ENCODE measurements at regions not wholly inside any gene's neighbourhood (a gene's known extent, or its start where the extent isn't known, plus 50 kb on each side); places are given as distances from the start of the nearest gene placed in this dataset.
A peak's percentile ranks its signal among the peaks of the same experiment; 100 is the strongest.

DNA sequence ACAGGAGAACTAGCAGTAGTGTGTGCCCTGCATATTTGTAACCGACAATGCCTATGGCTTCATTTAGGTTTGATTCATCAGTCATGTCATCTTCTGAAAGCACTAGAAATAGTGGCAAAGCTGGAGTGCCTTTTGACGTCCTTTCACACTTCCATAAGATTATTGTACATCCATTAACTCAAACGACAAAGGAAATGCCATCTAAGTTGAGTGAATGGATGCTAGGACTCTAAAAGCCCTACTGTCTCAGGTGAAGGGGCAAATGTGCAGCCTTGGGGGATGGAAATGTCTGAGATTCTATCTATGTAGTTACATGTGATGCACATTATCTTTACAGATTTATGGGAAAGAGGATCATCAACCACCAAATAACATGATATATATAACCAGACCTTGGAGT is 1473.6 kb downstream of the STIM2 start:
- no peak overlapping the region for H3K9ac ChIP-seq
- no peaks in the 10 kb centered on the region for H3K36me3 ChIP-seq (ENCODE audit: low read depth)
- H4K20me1 ChIP-seq (ENCODE audit: insufficient read depth): no peaks in the 10 kb centered on the region
- no peak overlapping the region for H3K4me2 ChIP-seq (ENCODE audit: unreplicated experiment)
- DNase-seq: no peak
- no peaks in the 10 kb centered on the region for H3K79me2 ChIP-seq (ENCODE audit: insufficient read depth)
- H3F3A ChIP-seq (ENCODE audit: insufficient read depth): no peaks in the 10 kb centered on the region
- no peaks in the 10 kb centered on the region for H3K27me3 ChIP-seq (replicated peaks; ENCODE audit: insufficient read depth)
- no peak overlapping the region for H3K4me3 ChIP-seq
- H2AFZ ChIP-seq: 0 out of 2 replicates have a peak overlapping the region, but pooled peaks have one; percentile 3
- H3K9me3 ChIP-seq (ENCODE audit: low read depth): no peaks in the 10 kb centered on the region
- no peaks in the 10 kb centered on the region for H3K4me1 ChIP-seq (ENCODE audit: insufficient read depth)
- no peak overlapping the region for H3K27ac ChIP-seq
- in situ Hi-C loops (cut with MboI): no loop called here
- WGBS, 2 experiments (ENCODE audit: low coverage in 1 of 2, low lambda C conversion rate in 2 of 2, missing lambda C conversion rate in 2 of 2): 24 to 34% methylated on average over 3 of the region's 3 CpGs
- no peaks in the 10 kb centered on the region for H3K9me2 ChIP-seq (ENCODE audit: insufficient read depth)
- TF ChIP-seq EZH2 (IDR thresholded peaks at IDR 0.05; ENCODE audit: insufficient read depth, poor library complexity, severe bottlenecking) (no peak), EZH2phosphoT487 (IDR thresholded peaks at IDR 0.05; ENCODE audit: insufficient read depth, low read depth) (no peak)

DNA sequence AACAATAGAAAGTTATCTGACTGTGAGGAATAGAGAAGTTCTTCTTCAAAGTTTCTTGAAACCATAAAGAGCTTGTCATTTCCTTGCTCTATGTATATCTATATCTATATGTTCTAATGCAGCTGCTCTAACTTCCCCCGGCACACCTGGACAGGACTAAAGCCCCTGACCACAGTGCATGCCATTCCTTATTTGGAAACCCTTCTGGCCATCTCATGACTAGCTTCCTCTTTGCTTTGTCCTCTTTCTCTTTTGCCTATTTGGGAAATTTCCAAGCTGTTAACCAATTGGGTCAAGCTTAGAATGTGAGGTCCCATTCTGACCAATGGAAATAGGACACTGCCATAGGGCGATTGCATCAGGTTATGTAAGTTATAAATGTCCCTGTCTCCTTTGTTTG is 1481.1 kb downstream of the STIM2 start:
- Histone ChIP-seq H2AFZ (no peak overlapping the region), H3K36me3 (ENCODE audit: low read depth) (no peaks in the 10 kb centered on the region)
- in situ Hi-C loops (cut with MboI): no loop called here

DNA sequence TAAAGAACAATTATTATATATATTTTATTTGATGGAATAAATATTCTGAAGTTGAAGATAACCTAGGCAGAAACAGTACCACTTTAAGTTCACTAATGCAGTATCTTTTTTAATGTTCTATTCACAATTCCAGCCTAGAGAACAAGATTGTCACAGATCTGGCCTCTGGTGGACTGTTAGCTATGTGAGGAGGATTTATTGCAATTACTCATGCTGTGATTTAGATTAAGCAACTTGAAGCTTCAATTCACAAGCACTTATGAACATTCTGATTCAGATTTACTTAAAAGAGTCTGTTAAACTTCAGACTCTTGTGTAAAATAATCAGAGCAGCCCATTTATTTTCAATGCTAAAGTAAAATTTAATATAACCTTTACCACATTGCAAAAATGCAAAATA is 1489.8 kb downstream of the STIM2 start:
- no peaks in the 10 kb centered on the region for H4K20me1 ChIP-seq (ENCODE audit: insufficient read depth)
- H3K9me3 ChIP-seq (ENCODE audit: low read depth): no peaks in the 10 kb centered on the region
- no peaks in the 10 kb centered on the region for H3K27me3 ChIP-seq (replicated peaks; ENCODE audit: insufficient read depth)
- H3K4me2 ChIP-seq (ENCODE audit: unreplicated experiment): peak overlapping the region; percentile 6
- no peaks in the 10 kb centered on the region for H3K79me2 ChIP-seq (ENCODE audit: insufficient read depth)
- H3K27ac ChIP-seq: no peak overlapping the region
- DNase-seq: peak; percentile 74
- H3K36me3 ChIP-seq (ENCODE audit: low read depth): no peaks in the 10 kb centered on the region
- H3K4me3 ChIP-seq: no peak overlapping the region
- no peak for TF ChIP-seq EZH2phosphoT487 (IDR thresholded peaks at IDR 0.05; ENCODE audit: insufficient read depth, low read depth)
- no peak for TF ChIP-seq EZH2 (IDR thresholded peaks at IDR 0.05; ENCODE audit: insufficient read depth, poor library complexity, severe bottlenecking)
- H3K9me2 ChIP-seq (ENCODE audit: insufficient read depth): no peaks in the 10 kb centered on the region
- H3F3A ChIP-seq (ENCODE audit: insufficient read depth): 0 out of 2 replicates have a peak, but pooled peaks cover 7% of the 10 kb centered on the region
- peaks cover 17% of the 10 kb centered on the region for H3K4me1 ChIP-seq (ENCODE audit: insufficient read depth)
- H2AFZ ChIP-seq: no peak overlapping the region
- in situ Hi-C loops (cut with MboI): no loop called here
- H3K9ac ChIP-seq: no peak overlapping the region

More for the DNA sequence above, 1481.1 kb downstream of the STIM2 start:
- no peaks in the 10 kb centered on the region for H3F3A ChIP-seq (ENCODE audit: insufficient read depth)
- no peak for TF ChIP-seq EZH2phosphoT487 (IDR thresholded peaks at IDR 0.05; ENCODE audit: insufficient read depth, low read depth)
- no peak for TF ChIP-seq EZH2 (IDR thresholded peaks at IDR 0.05; ENCODE audit: insufficient read depth, poor library complexity, severe bottlenecking)
- H3K4me3 ChIP-seq: no peak overlapping the region
- H3K9me2 ChIP-seq (ENCODE audit: insufficient read depth): no peaks in the 10 kb centered on the region
- H3K4me2 ChIP-seq (ENCODE audit: unreplicated experiment): no peak overlapping the region
- H3K4me1 ChIP-seq (ENCODE audit: insufficient read depth): no peaks in the 10 kb centered on the region
- H3K27ac ChIP-seq: no peak overlapping the region
- no peaks in the 10 kb centered on the region for H4K20me1 ChIP-seq (ENCODE audit: insufficient read depth)
- DNase-seq: no peak
- H3K79me2 ChIP-seq (ENCODE audit: insufficient read depth): no peaks in the 10 kb centered on the region
- H3K9me3 ChIP-seq (ENCODE audit: low read depth): no peaks in the 10 kb centered on the region
- no peaks in the 10 kb centered on the region for H3K27me3 ChIP-seq (replicated peaks; ENCODE audit: insufficient read depth)
- H3K9ac ChIP-seq: no peak overlapping the region
- 17 to 29% methylated on average over 2 of the region's 2 CpGs for WGBS, 2 experiments (ENCODE audit: low coverage in 1 of 2, low lambda C conversion rate in 2 of 2, missing lambda C conversion rate in 2 of 2)

DNA sequence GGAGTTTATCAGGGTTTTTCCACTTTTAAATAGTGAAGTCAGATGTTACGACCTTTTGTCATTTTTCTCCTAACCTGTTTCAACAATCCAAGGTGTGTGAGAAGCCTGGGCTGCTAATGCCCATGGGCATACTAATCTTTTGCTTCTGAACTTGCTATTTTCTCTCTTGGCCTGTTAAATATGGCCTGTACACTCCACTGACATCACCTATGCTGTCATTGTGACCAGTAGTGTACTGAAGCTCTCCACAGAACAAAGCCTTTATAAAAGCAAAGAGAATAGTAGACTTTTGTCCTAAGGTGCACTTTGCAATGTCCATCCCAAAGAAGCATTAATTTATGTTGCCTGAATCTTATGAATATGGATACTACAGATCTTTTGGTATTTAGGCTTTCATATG is 1490.5 kb downstream of the STIM2 start:
- no peak for DNase-seq
- Histone ChIP-seq H3K9me2 (ENCODE audit: insufficient read depth) (no peaks in the 10 kb centered on the region), H3F3A (ENCODE audit: insufficient read depth) (0 out of 2 replicates have a peak, but pooled peaks cover 7% of the 10 kb centered on the region), H3K9me3 (ENCODE audit: low read depth) (no peaks in the 10 kb centered on the region), H3K9ac (no peak overlapping the region), H4K20me1 (ENCODE audit: insufficient read depth) (no peaks in the 10 kb centered on the region), H3K27me3 (replicated peaks; ENCODE audit: insufficient read depth) (no peaks in the 10 kb centered on the region), H3K79me2 (ENCODE audit: insufficient read depth) (no peaks in the 10 kb centered on the region), H3K36me3 (ENCODE audit: low read depth) (no peaks in the 10 kb centered on the region), H3K4me2 (ENCODE audit: unreplicated experiment) (peak overlapping the region; percentile 6), H3K4me3 (no peak overlapping the region), H3K27ac (no peak overlapping the region), H3K4me1 (ENCODE audit: insufficient read depth) (peaks cover 24% of the 10 kb centered on the region), H2AFZ (no peak overlapping the region; the same call in 1 of the 2 replicates)
- in situ Hi-C loops (cut with MboI): no loop called here
- TF ChIP-seq EZH2 (IDR thresholded peaks at IDR 0.05; ENCODE audit: insufficient read depth, poor library complexity, severe bottlenecking) (no peak), EZH2phosphoT487 (IDR thresholded peaks at IDR 0.05; ENCODE audit: insufficient read depth, low read depth) (no peak)
- WGBS, 2 experiments (ENCODE audit: low coverage in 1 of 2, low lambda C conversion rate in 2 of 2, missing lambda C conversion rate in 2 of 2): 2 to 4% methylated on average over 1 of the region's 1 CpG

DNA sequence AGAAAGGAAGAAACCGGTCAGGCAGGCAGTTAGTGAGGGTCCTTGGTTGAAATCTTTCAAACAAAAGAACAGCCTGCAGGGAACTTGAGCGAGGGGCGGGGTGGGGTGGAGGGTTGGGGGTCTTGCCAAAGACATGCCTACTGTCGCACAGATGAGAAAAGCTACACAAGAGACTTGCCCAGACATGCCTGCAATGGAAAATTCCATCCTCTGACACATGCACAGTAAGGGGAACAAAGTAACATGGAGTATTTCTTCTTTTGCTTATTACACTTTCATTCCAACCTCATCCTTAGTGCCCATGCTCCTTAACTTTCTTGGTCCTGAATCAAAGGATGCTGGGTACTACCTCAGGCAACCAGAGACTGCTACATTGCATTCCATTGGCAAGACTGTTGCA is 1491.2 kb downstream of the STIM2 start:
- Histone ChIP-seq H3K36me3 (ENCODE audit: low read depth) (no peaks in the 10 kb centered on the region), H3K4me2 (ENCODE audit: unreplicated experiment) (no peak overlapping the region), H3K9ac (no peak overlapping the region), H3K4me3 (no peak overlapping the region), H3K79me2 (ENCODE audit: insufficient read depth) (no peaks in the 10 kb centered on the region), H3K4me1 (ENCODE audit: insufficient read depth) (peaks cover 24% of the 10 kb centered on the region), H2AFZ (peak overlapping the region; percentile 38; the same call in 1 of the 2 replicates), H4K20me1 (ENCODE audit: insufficient read depth) (no peaks in the 10 kb centered on the region), H3K27ac (no peak overlapping the region), H3K9me3 (ENCODE audit: low read depth) (no peaks in the 10 kb centered on the region), H3F3A (ENCODE audit: insufficient read depth) (0 out of 2 replicates have a peak, but pooled peaks cover 7% of the 10 kb centered on the region), H3K9me2 (ENCODE audit: insufficient read depth) (no peaks in the 10 kb centered on the region), H3K27me3 (replicated peaks; ENCODE audit: insufficient read depth) (no peaks in the 10 kb centered on the region)
- TF ChIP-seq EZH2 (IDR thresholded peaks at IDR 0.05; ENCODE audit: insufficient read depth, poor library complexity, severe bottlenecking) (no peak), EZH2phosphoT487 (IDR thresholded peaks at IDR 0.05; ENCODE audit: insufficient read depth, low read depth) (no peak)
- DNase-seq: no peak
- 49 to 71% methylated on average over 4 of the region's 4 CpGs for WGBS, 2 experiments (ENCODE audit: low coverage in 1 of 2, low lambda C conversion rate in 2 of 2, missing lambda C conversion rate in 2 of 2)
- in situ Hi-C loops (cut with MboI): no loop called here
